Endothelial cell (in vitro differentiated cells): ENCODE measurements at regions not wholly inside any gene's neighbourhood (a gene's known extent, or its start where the extent isn't known, plus 50 kb on each side); places are given as distances from the start of the nearest gene placed in this dataset.

Experiments used
- DNase-seq: peaks from one replicate; pipeline ENCODE4 v3.0.0; 2021; ENCODE audit warnings: low spot score
- H3K27ac Mint-ChIP-seq: one replicate; pipeline ENCODE4 v1.8.0; 2021; ENCODE audit warnings: mixed read lengths, inconsistent platforms; ENCODE audit not compliant: unreplicated experiment
- H3K27me3 Mint-ChIP-seq: one replicate; pipeline ENCODE4 v1.8.0; 2021; ENCODE audit warnings: mild to moderate bottlenecking, moderate library complexity, mixed read lengths, inconsistent platforms; ENCODE audit not compliant: unreplicated experiment
- H3K36me3 Mint-ChIP-seq: one replicate; pipeline ENCODE4 v1.8.0; 2021; ENCODE audit warnings: mild to moderate bottlenecking, low read depth, mixed read lengths, inconsistent platforms; ENCODE audit not compliant: unreplicated experiment
- H3K4me1 Mint-ChIP-seq: one replicate; pipeline ENCODE4 v1.8.0; 2021; ENCODE audit warnings: mild to moderate bottlenecking, mixed read lengths, inconsistent platforms; ENCODE audit not compliant: unreplicated experiment
- H3K4me3 Mint-ChIP-seq: one replicate; pipeline ENCODE4 v1.8.0; 2021; ENCODE audit warnings: mild to moderate bottlenecking, mixed read lengths, inconsistent platforms; ENCODE audit not compliant: unreplicated experiment
- H3K9me3 Mint-ChIP-seq: one replicate; pipeline ENCODE4 v1.8.0; 2021; ENCODE audit warnings: mixed read lengths, inconsistent platforms; ENCODE audit not compliant: unreplicated experiment
- CTCF ChIP-seq: fragments of 200-600 bp; sonication (generic); IDR thresholded peaks from one replicate; pipeline ENCODE4 v1.5.0; 2021; ENCODE audit warnings: antibody characterized with exemption; ENCODE audit not compliant: unreplicated experiment

GRCh38 chr7:109763611-109764010 is 1193.9 kb downstream of the DNAJB9 start:
- Mint-ChIP-seq H3K4me3 (no peak overlapping the region), H3K27me3 (peaks cover 6% of the 10 kb centered on the region), H3K4me1 (no peaks in the 10 kb centered on the region), H3K36me3 (no peaks in the 10 kb centered on the region), H3K9me3 (no peaks in the 10 kb centered on the region), H3K27ac (no peak overlapping the region)
- no peak for DNase-seq
- no peak for TF ChIP-seq CTCF

GRCh38 chr7:109772161-109772560 is 1202.5 kb downstream of the DNAJB9 start:
- Mint-ChIP-seq H3K9me3 (no peaks in the 10 kb centered on the region), H3K4me3 (no peak overlapping the region), H3K4me1 (no peaks in the 10 kb centered on the region), H3K27me3 (no peaks in the 10 kb centered on the region), H3K27ac (no peak overlapping the region), H3K36me3 (no peaks in the 10 kb centered on the region)
- no peak for TF ChIP-seq CTCF
- DNase-seq = no peak

GRCh38 chr7:109782806-109783205 is 1213.1 kb downstream of the DNAJB9 start:
- Mint-ChIP-seq H3K4me3 (no peak overlapping the region), H3K4me1 (no peaks in the 10 kb centered on the region), H3K9me3 (no peaks in the 10 kb centered on the region), H3K27me3 (no peaks in the 10 kb centered on the region), H3K27ac (no peak overlapping the region), H3K36me3 (no peaks in the 10 kb centered on the region)
- TF ChIP-seq CTCF = no peak
- no peak for DNase-seq

- no peak overlapping the region for H3K4me3 Mint-ChIP-seq
- H3K4me1 Mint-ChIP-seq = no peaks in the 10 kb centered on the region
- no peaks in the 10 kb centered on the region for H3K9me3 Mint-ChIP-seq
- no peak overlapping the region for H3K27ac Mint-ChIP-seq
- no peak for TF ChIP-seq CTCF
- peaks cover 1% of the 10 kb centered on the region for H3K27me3 Mint-ChIP-seq
- H3K36me3 Mint-ChIP-seq = no peaks in the 10 kb centered on the region
- DNase-seq = no peak
Observed at GRCh38 chr7:109806548-109806947, 1236.9 kb downstream of the DNAJB9 start.

- Mint-ChIP-seq H3K9me3 (no peaks in the 10 kb centered on the region), H3K4me1 (no peaks in the 10 kb centered on the region), H3K4me3 (no peak overlapping the region), H3K36me3 (no peaks in the 10 kb centered on the region), H3K27ac (no peak overlapping the region), H3K27me3 (peaks cover 1% of the 10 kb centered on the region)
- DNase-seq = no peak
- no peak for TF ChIP-seq CTCF
Observed at GRCh38 chr7:109821156-109821555, 1251.5 kb downstream of the DNAJB9 start.
